Neural progenitor cell (in vitro differentiated cells): ENCODE measurements at regions not wholly inside any gene's neighbourhood (a gene's known extent, or its start where the extent isn't known, plus 50 kb on each side); places are given as distances from the start of the nearest gene placed in this dataset.

Experiments used
- DNase-seq: peaks from one replicate; pipeline ENCODE4 v3.0.0-alpha.2; 2016; ENCODE audit warnings: low spot score
- H2AFZ ChIP-seq: fragments of 200-600 bp; sonication (generic); replicated peaks from 2 replicates; pipeline ENCODE4 v1.6.1; 2016; ENCODE audit warnings: antibody characterized with exemption
- H3F3A ChIP-seq: fragments of 200-600 bp; sonication (generic); 2 replicates; pipeline ENCODE4 v1.6.1; 2016; ENCODE audit warnings: antibody characterized with exemption, low read depth
- H3K27ac ChIP-seq: fragments of 200-600 bp; sonication (generic); 2 replicates; pipeline ENCODE4 v1.5.1; 2016; ENCODE audit warnings: mild to moderate bottlenecking
- H3K27me3 ChIP-seq: fragments of 200-600 bp; sonication (generic); 2 replicates; pipeline ENCODE4 v1.6.1; 2016; ENCODE audit warnings: mild to moderate bottlenecking, moderate library complexity
- H3K36me3 ChIP-seq: fragments of 200-600 bp; sonication (generic); 2 replicates; pipeline ENCODE4 v1.5.1; 2016
- H3K4me1 ChIP-seq: fragments of 200-600 bp; sonication (generic); 2 replicates; pipeline ENCODE4 v1.6.1; 2016; ENCODE audit warnings: mixed run types
- H3K4me2 ChIP-seq: fragments of 200-600 bp; sonication (generic); 2 replicates; pipeline ENCODE4 v1.6.1; 2016
- H3K4me3 ChIP-seq: fragments of 200-600 bp; sonication (generic); 2 replicates; pipeline ENCODE4 v1.5.1; 2016
- H3K79me2 ChIP-seq: fragments of 200-600 bp; sonication (generic); 2 replicates; pipeline ENCODE4 v1.6.1; 2016; ENCODE audit warnings: low read depth
- H3K9ac ChIP-seq: fragments of 200-600 bp; sonication (generic); 2 replicates; pipeline ENCODE4 v1.6.1; 2016
- H3K9me3 ChIP-seq: fragments of 200-600 bp; sonication (generic); 2 replicates; pipeline ENCODE4 v1.5.1; 2016; ENCODE audit warnings: low read depth
- H4K20me1 ChIP-seq: fragments of 200-600 bp; sonication (generic); 2 replicates; pipeline ENCODE4 v1.6.1; 2016; ENCODE audit warnings: low read depth
- H3K27ac Mint-ChIP-seq: 3 replicates; pipeline ENCODE4 v1.8.0; 2021; ENCODE audit warnings: mixed read lengths
- H3K27me3 Mint-ChIP-seq: 2 replicates; pipeline ENCODE4 v1.8.0; 2022; ENCODE audit warnings: low read depth, mild to moderate bottlenecking, inconsistent platforms, moderate library complexity, mixed read lengths; ENCODE audit not compliant: insufficient read depth
- H3K36me3 Mint-ChIP-seq: 3 replicates; pipeline ENCODE4 v1.8.0; 2021; ENCODE audit warnings: mixed read lengths
- H3K4me1 Mint-ChIP-seq: 3 replicates; pipeline ENCODE4 v1.8.0; 2021; ENCODE audit warnings: mixed read lengths
- H3K4me3 Mint-ChIP-seq: 3 replicates; pipeline ENCODE4 v1.8.0; 2021; ENCODE audit warnings: mild to moderate bottlenecking, moderate library complexity, mixed read lengths
- H3K9me3 Mint-ChIP-seq: 3 replicates; pipeline ENCODE4 v1.8.0; 2020; ENCODE audit warnings: mixed read lengths
- CTCF ChIP-seq: fragments of 200-600 bp; sonication (generic); IDR thresholded peaks from 2 replicates; pipeline ENCODE4 v1.5.1; 2017; ENCODE audit warnings: antibody characterized with exemption, mild to moderate bottlenecking
- EZH2 ChIP-seq: fragments of 200-600 bp; sonication (generic); IDR thresholded peaks from 2 replicates; pipeline ENCODE4 v1.6.1; 2017; ENCODE audit warnings: antibody characterized with exemption, mild to moderate bottlenecking, moderate library complexity
- EZH2phosphoT487 ChIP-seq: fragments of 200-600 bp; sonication (generic); IDR thresholded peaks from 2 replicates; pipeline ENCODE4 v1.6.1; 2017; ENCODE audit warnings: antibody characterized with exemption

DNA sequence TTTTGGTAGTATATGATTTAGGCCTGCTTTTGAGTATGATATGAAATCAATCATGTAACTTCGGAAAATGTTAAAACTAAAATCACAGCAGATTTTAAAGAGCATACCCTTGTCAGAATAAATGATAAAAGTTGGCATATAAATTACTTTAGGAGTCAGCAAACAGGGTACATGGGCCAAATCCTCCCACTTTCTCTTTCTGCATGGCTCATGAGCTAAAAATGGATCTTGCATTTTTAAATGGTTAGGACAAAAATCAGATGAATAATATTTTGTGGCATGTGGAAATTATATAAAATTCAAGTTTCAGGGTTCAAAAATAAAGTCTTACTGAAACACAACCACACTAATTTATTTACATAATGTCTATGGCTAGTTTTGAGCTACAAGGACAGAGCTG, 214.9 kb downstream of the GASK1B start:
- Histone ChIP-seq H4K20me1 (no peaks in the 10 kb centered on the region), H3K9ac (no peak overlapping the region), H3K4me2 (no peak overlapping the region), H3K4me3 (no peak overlapping the region), H3K9me3 (no peaks in the 10 kb centered on the region), H3K4me1 (no peaks in the 10 kb centered on the region), H3K36me3 (no peaks in the 10 kb centered on the region), H3K27ac (no peak overlapping the region), H3K27me3 (no peaks in the 10 kb centered on the region), H3K79me2 (no peaks in the 10 kb centered on the region), H2AFZ (no peak overlapping the region), H3F3A (no peaks in the 10 kb centered on the region)
- Mint-ChIP-seq H3K27ac (no peak overlapping the region), H3K4me1 (no peaks in the 10 kb centered on the region), H3K36me3 (no peaks in the 10 kb centered on the region), H3K27me3 (no peaks in the 10 kb centered on the region), H3K9me3 (no peaks in the 10 kb centered on the region), H3K4me3 (no peak overlapping the region)
- TF ChIP-seq EZH2phosphoT487 (no peak), EZH2 (no peak), CTCF (no peak)
- DNase-seq, result no peak

DNA sequence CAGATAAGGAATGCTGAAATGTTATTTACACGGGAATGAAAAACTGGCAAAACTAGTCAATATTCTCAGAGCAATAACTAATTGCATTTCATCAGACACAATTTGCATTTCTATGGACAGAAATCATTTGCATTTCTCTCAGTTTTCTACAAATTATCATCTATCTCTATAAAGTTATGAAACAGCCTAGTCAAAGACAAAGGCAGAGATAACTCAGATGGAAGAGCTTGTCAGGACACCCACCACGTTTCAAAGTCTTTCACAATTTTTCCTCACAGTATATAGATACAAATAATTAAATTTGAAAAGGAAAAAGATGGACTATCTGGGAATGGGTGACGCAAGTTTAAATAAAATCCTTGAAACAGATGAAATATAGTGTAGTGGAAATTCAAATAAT, 230.8 kb downstream of the GASK1B start:
- no peaks in the 10 kb centered on the region for H3K4me1 ChIP-seq
- no peak for TF ChIP-seq EZH2
- TF ChIP-seq EZH2phosphoT487, result no peak
- TF ChIP-seq CTCF, result no peak

DNA sequence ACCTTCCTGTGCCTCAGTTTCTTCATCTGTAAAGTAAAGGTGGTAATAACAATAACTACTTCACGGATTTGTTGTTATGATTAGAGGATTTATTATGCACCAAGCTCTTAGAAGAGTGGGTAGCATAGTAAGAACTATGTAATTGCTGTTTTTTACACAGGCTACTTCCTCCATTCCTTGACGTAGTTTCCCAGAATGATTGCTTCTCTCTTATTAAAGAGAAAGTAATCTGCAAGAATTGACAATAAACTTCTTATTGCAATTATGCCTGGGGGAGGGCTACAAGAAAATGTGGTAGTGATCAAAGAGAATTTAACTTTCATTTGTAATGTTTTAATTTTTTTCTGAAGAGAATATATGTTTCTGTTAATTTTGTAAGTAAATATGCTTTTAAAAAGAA, 238.7 kb downstream of the GASK1B start:
- Histone ChIP-seq H3K9ac (no peak overlapping the region), H3F3A (no peaks in the 10 kb centered on the region), H3K9me3 (no peaks in the 10 kb centered on the region), H3K27ac (no peak overlapping the region), H3K79me2 (no peaks in the 10 kb centered on the region), H3K4me2 (no peak overlapping the region), H3K36me3 (no peaks in the 10 kb centered on the region), H3K4me1 (no peaks in the 10 kb centered on the region), H3K4me3 (no peak overlapping the region), H2AFZ (no peak overlapping the region), H4K20me1 (no peaks in the 10 kb centered on the region), H3K27me3 (no peaks in the 10 kb centered on the region)
- Mint-ChIP-seq H3K4me1 (no peaks in the 10 kb centered on the region), H3K36me3 (no peaks in the 10 kb centered on the region), H3K9me3 (no peaks in the 10 kb centered on the region), H3K27me3 (no peaks in the 10 kb centered on the region), H3K27ac (no peak overlapping the region), H3K4me3 (no peak overlapping the region)
- no peak for TF ChIP-seq EZH2phosphoT487
- no peak for TF ChIP-seq EZH2
- no peak for TF ChIP-seq CTCF
- DNase-seq, result no peak

More for the DNA sequence above, 230.8 kb downstream of the GASK1B start:
- H3K79me2 ChIP-seq, result no peaks in the 10 kb centered on the region
- Mint-ChIP-seq H3K27ac (no peak overlapping the region), H3K27me3 (peaks cover 3% of the 10 kb centered on the region), H3K4me3 (no peak overlapping the region), H3K4me1 (no peaks in the 10 kb centered on the region), H3K9me3 (no peaks in the 10 kb centered on the region), H3K36me3 (no peaks in the 10 kb centered on the region)
- H3K27me3 ChIP-seq, result no peaks in the 10 kb centered on the region
- H3F3A ChIP-seq, result no peaks in the 10 kb centered on the region
- no peaks in the 10 kb centered on the region for H3K36me3 ChIP-seq
- no peak overlapping the region for H3K27ac ChIP-seq
- no peak overlapping the region for H3K9ac ChIP-seq
- H3K9me3 ChIP-seq, result no peaks in the 10 kb centered on the region
- DNase-seq, result no peak
- no peak overlapping the region for H3K4me3 ChIP-seq
- no peaks in the 10 kb centered on the region for H4K20me1 ChIP-seq
- H3K4me2 ChIP-seq, result no peak overlapping the region
- H2AFZ ChIP-seq, result no peak overlapping the region

DNA sequence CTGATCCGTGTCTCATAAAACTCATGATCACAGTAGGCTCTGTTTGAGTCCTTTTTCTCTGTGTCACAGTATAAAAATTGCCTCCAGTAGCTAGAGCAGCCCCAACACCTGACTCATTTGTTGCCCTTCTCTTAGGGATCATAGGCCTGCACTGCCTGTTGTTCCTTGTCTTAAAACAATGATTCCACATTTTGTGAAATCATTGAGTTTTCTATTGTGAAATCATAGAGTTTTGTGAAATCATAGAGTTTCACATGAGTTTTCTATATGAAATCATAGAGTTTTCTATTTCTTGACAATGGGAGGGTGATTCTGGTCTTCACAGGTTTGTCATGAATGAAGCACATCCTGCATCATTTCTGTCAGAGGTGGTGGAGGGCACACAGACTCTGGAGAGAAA, 239.9 kb downstream of the GASK1B start:
- H3F3A ChIP-seq, result no peaks in the 10 kb centered on the region
- Mint-ChIP-seq H3K36me3 (no peaks in the 10 kb centered on the region), H3K4me3 (no peak overlapping the region), H3K4me1 (no peaks in the 10 kb centered on the region), H3K27me3 (no peaks in the 10 kb centered on the region), H3K9me3 (no peaks in the 10 kb centered on the region), H3K27ac (no peak overlapping the region)
- TF ChIP-seq EZH2phosphoT487, result no peak
- no peak for TF ChIP-seq EZH2
- TF ChIP-seq CTCF, result no peak
- H2AFZ ChIP-seq, result no peak overlapping the region
- H3K4me1 ChIP-seq, result no peaks in the 10 kb centered on the region
- no peak overlapping the region for H3K4me2 ChIP-seq
- no peak overlapping the region for H3K9ac ChIP-seq
- DNase-seq, result no peak
- no peaks in the 10 kb centered on the region for H3K36me3 ChIP-seq
- no peaks in the 10 kb centered on the region for H3K27me3 ChIP-seq
- H4K20me1 ChIP-seq, result no peaks in the 10 kb centered on the region
- no peaks in the 10 kb centered on the region for H3K79me2 ChIP-seq
- no peaks in the 10 kb centered on the region for H3K9me3 ChIP-seq
- no peak overlapping the region for H3K27ac ChIP-seq
- no peak overlapping the region for H3K4me3 ChIP-seq
